GM18868 (cell line): ENCODE measurements at regions not wholly inside any gene's neighbourhood (a gene's known extent, or its start where the extent isn't known, plus 50 kb on each side); places are given as distances from the start of the nearest gene placed in this dataset.
"Not testable (repeated sequence)": the region's sequence is repeated elsewhere in the genome, so short reads cannot be mapped to it uniquely, and the experiment has no call there.

Source experiments
- ATAC-seq: cut with Tn5 transposase; IDR thresholded peaks from one replicate; pipeline ENCODE4 v1.9.1; 2021; ENCODE audit warnings: mild to moderate bottlenecking, moderate library complexity; ENCODE audit not compliant: unreplicated experiment

DNA sequence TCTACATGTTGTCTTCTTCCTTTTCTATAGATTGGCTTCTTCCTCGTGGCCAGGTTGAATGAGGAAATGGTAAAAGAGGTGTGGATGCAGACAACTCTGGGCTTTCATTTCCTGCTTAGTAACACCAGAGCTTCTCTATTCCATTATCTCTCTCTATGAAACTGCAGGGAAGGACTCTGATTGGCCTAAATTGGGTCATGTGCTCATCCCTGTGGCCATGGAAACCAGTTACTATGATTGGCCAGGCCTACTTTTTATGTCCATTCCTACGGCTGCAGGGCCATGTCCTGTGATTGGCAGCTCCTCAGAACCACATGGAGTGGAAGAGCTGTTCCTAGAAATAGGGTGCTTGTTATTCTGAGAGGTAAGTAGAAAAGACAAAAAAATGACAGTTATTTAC lies 486.9 kb upstream of the ADAMTS9 start:
- no peak for ATAC-seq

DNA sequence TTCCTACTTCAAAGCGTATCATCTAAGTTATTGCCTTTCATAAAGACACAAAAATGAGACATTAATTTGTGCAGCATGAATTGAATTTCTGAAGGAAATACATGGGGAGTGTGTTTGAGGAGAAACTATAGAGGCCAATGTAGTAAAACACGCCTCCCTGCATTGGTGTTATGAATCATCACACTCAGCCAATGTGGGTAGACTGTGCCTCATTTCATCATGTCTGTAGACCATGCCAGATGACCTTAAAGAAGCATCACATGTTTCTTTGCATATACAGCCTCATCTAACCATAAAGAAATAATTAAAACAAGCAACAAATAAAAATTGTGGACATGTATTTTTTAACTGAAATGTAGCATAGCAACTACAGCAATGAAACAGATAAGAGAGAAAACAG lies 486.0 kb upstream of the ADAMTS9 start:
- no peak for ATAC-seq

- ATAC-seq: no peak
Measured at GRCh38 chr3:65172209-65172608, 484.4 kb upstream of the ADAMTS9 start.

GRCh38 chr3:65170390-65171042 lies 482.7 kb upstream of the ADAMTS9 start:
- ATAC-seq: no peak

DNA sequence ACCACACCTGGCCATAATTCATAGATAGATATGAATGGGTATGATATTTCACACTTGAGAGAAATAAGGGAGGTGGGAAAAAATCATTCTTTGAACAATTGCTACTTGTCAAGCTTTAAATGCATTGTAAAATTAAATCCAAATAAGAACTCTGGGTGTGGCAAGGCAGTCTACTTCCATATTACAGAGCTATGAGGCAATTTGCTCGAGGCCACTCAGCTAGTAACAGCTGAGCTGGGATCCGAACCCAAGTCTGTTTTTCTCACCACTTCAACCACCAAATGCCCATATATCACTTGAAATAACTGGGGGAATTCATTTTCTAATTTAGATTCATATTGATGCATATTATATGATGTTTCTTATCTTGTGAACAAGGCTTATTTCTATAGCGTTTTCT lies 482.2 kb upstream of the ADAMTS9 start:
- no peak for ATAC-seq

DNA sequence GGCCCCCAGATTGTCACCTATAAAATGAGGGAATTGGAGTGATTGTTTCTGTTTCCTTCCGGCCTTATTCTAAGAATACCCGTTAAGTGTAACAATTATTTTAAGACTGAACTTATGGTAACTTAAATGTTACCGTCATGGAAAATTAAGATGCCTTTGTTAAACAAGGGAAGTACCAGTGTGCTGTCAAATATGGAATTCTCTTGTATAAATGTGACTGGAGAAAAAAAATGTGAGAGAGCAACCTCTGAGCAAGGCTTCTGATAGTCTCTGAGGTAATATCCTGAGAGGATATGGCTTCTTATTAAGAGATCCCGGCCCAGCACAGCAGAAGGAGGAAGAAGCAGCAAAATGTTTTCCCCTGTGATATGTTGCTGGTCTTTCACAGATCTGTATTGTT lies 480.7 kb upstream of the ADAMTS9 start:
- no peak for ATAC-seq

DNA sequence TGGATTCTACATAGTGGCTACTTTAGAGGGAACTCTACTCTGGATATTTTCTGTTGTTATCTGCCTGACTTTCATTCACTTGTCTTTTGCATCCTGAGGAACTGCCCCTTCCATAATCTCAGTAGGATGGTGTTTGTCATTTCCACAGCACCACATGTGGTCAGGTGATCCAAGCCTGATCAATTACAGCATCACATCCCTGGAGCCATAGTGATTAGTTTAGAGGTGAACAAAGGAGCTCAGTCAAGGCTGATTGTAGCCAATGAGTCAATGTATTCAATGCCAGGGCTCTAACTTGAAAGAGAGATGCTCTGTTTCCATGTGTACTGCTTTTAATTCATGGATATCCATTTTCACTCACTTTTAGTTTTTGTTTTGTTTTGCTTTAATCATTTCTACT lies 478.7 kb upstream of the ADAMTS9 start:
- no peak for ATAC-seq

- ATAC-seq: no peak
Measured at GRCh38 chr3:65158023-65158422, 470.2 kb upstream of the ADAMTS9 start.

DNA sequence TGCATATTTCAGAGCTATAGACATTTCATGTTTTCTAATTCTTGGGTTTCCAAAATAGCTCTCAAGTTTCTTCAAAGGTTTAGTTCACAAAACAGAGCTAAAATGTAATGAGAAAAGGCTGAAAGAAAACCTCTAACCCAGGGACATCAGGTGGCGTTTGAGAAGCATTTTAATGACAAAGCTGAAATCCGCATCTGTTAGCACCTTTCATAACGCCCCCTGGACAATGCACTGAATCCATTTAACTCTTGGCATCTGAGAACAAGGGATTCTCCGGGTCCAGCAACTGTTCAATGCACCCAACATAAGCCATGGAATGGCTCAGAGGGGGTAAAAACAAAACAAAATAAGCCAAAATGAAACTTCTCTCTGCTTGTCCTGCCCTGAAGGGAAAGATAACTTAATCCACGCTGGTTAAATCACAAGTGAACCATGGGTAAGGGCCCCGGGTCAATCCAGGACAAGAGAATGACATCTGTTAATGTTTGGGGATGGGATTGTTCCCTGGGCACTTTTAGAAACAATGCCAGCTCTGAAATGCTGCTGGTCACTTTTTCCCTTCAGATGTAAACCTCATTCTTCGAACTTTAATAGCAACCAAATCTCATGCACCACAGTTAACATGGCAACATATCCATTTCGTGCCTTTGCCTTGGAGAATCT lies 466.2 kb upstream of the ADAMTS9 start:
- ATAC-seq: no peak

DNA sequence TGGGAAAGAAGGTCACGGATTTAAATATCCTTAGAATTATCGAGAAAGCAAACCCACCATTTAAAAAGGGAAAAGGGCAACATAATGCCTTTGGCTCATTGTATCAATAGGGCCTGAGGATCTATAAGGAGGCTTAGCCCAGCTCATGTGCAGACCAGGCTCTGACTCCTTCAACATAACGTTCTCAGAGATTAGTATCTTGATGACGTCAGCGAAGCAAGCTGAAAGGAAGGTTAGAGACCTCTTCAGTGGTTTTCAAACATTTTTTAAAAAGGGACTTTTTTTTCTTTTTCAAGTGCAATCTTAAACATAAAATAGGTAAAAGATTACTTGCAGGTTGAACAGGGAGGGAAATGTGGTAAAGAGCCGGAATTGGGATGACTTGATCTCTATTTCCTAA lies 463.9 kb upstream of the ADAMTS9 start:
- no peak for ATAC-seq

- no peak for ATAC-seq
Measured at GRCh38 chr3:65149877-65150276, 462.1 kb upstream of the ADAMTS9 start.

DNA sequence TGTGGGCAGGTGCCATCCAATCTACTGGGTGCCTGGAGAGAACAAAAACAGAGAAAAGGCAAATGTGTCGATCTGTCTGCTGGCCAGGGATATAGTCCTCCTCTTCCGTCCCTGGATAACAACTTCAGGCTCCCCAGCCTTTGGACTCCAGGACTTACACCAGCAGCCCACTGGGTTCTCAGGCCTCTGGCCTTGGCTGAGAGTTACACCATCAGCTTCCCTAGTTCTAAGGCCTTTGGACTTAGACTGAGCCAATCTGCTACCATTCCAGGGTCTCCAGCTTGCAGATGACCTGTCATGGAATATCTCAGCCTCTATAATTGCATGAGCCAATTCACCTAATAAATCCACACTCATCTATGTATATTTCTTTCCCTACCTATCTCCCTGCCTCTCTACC lies 460.9 kb upstream of the ADAMTS9 start:
- ATAC-seq: no peak

- ATAC-seq: no peak
Measured at GRCh38 chr3:65146179-65146578, 458.4 kb upstream of the ADAMTS9 start.

- no peak for ATAC-seq
Measured at GRCh38 chr3:65145680-65146079, 457.9 kb upstream of the ADAMTS9 start.

DNA sequence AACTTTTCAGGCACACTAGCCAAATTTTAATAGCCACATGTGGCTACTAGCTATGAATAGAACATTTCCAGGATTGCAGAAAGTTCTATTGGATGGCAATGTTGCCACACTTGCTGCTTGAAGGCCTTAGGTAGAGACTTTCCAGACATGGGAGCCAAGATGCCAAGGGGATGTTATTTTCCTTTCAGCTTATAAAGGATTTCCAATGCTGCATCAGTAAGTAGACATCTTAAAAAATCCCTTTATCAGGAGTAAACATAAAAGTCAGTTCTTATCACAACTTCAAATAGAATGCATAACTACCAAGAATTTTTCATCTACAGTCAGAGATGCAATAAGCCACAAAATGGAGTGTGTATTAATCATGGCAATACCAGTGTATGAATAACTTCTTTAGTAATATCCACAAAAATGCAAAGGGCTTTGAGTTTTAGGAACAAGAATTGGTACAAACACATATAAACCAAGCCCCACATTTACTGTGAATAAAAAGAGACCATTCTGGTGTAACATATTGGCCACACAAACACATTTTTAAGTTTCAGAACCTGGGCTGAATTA lies 457.1 kb upstream of the ADAMTS9 start:
- ATAC-seq: no peak

- ATAC-seq: no peak
Measured at GRCh38 chr3:65142456-65142855, 454.7 kb upstream of the ADAMTS9 start.

DNA sequence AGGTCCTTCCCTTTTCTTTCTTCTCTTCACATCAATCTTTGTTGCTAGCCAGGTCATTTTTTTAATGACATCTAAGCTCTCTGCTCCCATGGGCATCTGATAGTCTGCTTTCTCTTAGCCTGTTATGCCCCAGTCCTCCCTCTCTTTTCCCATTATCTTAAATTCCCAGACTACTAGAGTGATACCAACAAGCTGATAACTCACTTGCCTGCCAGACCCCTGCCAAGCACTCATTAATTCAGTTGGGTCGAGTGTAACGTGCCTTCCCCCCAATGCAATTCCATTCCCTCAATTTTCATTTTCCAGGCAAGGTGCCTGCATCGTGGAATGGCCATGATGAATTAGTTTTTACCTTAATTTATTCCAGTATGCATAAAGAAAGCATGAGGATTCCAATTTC lies 450.8 kb upstream of the ADAMTS9 start:
- no peak for ATAC-seq

DNA sequence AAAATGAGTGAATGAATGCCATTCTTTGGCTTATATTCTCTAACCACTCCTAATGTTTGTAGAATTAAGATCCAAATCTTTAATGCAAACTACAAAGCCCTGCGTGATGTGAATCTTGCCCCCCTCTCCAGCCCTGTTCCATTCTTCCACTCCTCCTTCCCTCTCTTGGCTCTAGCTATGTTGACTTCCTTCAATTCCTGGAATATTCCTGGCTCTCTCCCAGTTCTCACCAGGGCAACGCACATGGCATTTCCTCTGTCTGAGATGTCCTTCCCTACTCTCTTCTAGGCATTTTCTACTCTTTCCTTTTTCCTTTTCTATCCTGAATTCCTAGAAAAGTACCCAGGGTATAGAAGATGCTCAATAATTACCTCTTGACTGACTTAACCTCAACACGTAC lies 446.0 kb upstream of the ADAMTS9 start:
- ATAC-seq: not testable (repeated sequence)

- no peak for ATAC-seq
Measured at GRCh38 chr3:65130782-65131181, 443.0 kb upstream of the ADAMTS9 start.

DNA sequence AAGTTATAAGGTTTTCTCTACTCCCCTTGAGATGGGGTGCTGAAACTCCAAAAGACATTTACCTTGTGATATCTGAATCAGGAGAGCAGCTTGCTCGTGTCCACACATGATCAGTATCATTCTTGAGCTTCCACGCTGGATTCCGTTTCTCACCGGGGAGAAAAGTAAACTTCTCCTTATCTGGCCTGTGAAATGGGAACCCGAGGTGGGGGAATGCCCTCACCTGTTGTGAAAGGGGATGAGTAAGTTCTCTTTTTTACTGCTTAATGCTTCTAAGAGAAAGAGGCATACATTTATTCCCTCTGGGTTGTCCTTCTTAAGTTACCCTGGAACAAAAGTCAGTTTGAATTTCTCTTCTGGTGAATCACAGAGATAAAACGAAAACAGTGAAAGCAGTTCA lies 440.5 kb upstream of the ADAMTS9 start:
- no peak for ATAC-seq

- no peak for ATAC-seq
Measured at GRCh38 chr3:65126527-65127410, 439.0 kb upstream of the ADAMTS9 start.

DNA sequence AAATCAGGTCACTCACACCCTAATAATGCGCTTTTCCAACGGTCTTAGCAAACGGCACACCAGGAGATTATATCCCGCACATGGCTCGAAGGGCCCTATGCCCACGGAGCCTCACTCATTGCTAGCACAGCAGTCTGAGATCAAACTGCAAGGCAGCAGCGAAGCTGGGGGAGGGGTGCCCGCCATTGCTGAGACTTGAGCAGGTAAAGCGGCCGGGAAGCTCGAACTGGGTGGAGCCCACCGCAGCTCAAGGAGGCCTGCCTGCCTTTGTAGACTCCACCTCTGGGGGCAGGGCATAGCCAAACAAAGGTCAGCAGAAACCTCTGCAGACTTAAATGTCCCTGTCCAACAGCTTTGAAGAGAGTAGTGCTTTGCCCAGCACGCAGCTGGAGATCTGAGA lies 432.4 kb upstream of the ADAMTS9 start:
- ATAC-seq: not testable (repeated sequence)
